GM08714 (cell line): ENCODE measurements at regions not wholly inside any gene's neighbourhood (a gene's known extent, or its start where the extent isn't known, plus 50 kb on each side); places are given as distances from the start of the nearest gene placed in this dataset.

ENCODE experiments used
- H3K4me3 ChIP-seq: fragments of 200-500 bp; sonication (Bioruptor generic); 2 replicates; pipeline ENCODE4 v1.5.1; 2014; ENCODE audit warnings: mild to moderate bottlenecking, low read length, inconsistent platforms
- ZNF274 ChIP-seq: IDR thresholded peaks from 2 replicates; pipeline ENCODE4 v1.6.1; 2012; ENCODE audit warnings: mild to moderate bottlenecking, low read depth, low read length

GRCh38 chr5:159695741-159696294, 220.5 kb upstream of the ADRA1B start:
- TF ChIP-seq ZNF274, result no peak
- no peak overlapping the region for H3K4me3 ChIP-seq

GRCh38 chr5:159697530-159697929, 218.8 kb upstream of the ADRA1B start:
- TF ChIP-seq ZNF274, result no peak
- no peak overlapping the region for H3K4me3 ChIP-seq

- H3K4me3 ChIP-seq, result no peak overlapping the region
- TF ChIP-seq ZNF274, result no peak
Measured at GRCh38 chr5:159698322-159698721, 218.0 kb upstream of the ADRA1B start.

- TF ChIP-seq ZNF274, result no peak
- no peak overlapping the region for H3K4me3 ChIP-seq
Measured at GRCh38 chr5:159700016-159700415, 216.3 kb upstream of the ADRA1B start.

- H3K4me3 ChIP-seq, result no peak overlapping the region
- TF ChIP-seq ZNF274, result no peak
Measured at GRCh38 chr5:159702301-159702700, 214.0 kb upstream of the ADRA1B start.

- TF ChIP-seq ZNF274, result no peak
- H3K4me3 ChIP-seq, result no peak overlapping the region
Measured at GRCh38 chr5:159702826-159703225, 213.5 kb upstream of the ADRA1B start.

- H3K4me3 ChIP-seq, result no peak overlapping the region
- TF ChIP-seq ZNF274, result no peak
Measured at GRCh38 chr5:159704160-159704559, 212.1 kb upstream of the ADRA1B start.

- TF ChIP-seq ZNF274, result no peak
- no peak overlapping the region for H3K4me3 ChIP-seq
Measured at GRCh38 chr5:159705948-159706347, 210.3 kb upstream of the ADRA1B start.

GRCh38 chr5:159708090-159708489, 208.2 kb upstream of the ADRA1B start:
- TF ChIP-seq ZNF274, result no peak
- H3K4me3 ChIP-seq, result no peak overlapping the region

GRCh38 chr5:159712672-159713071, 203.6 kb upstream of the ADRA1B start:
- no peak overlapping the region for H3K4me3 ChIP-seq
- TF ChIP-seq ZNF274, result no peak

- no peak for TF ChIP-seq ZNF274
- H3K4me3 ChIP-seq, result no peak overlapping the region
Measured at GRCh38 chr5:159713254-159713653, 203.0 kb upstream of the ADRA1B start.

- no peak for TF ChIP-seq ZNF274
- H3K4me3 ChIP-seq, result no peak overlapping the region
Measured at GRCh38 chr5:159713773-159714172, 202.5 kb upstream of the ADRA1B start.

GRCh38 chr5:159725475-159725874, 190.8 kb upstream of the ADRA1B start:
- no peak overlapping the region for H3K4me3 ChIP-seq
- TF ChIP-seq ZNF274, result no peak

GRCh38 chr5:159727167-159727566, 189.1 kb upstream of the ADRA1B start:
- no peak overlapping the region for H3K4me3 ChIP-seq
- TF ChIP-seq ZNF274, result no peak

- TF ChIP-seq ZNF274, result no peak
- no peak overlapping the region for H3K4me3 ChIP-seq
Measured at GRCh38 chr5:159730285-159730684, 186.0 kb upstream of the ADRA1B start.

GRCh38 chr5:159732220-159732619, 184.1 kb upstream of the ADRA1B start:
- no peak for TF ChIP-seq ZNF274
- H3K4me3 ChIP-seq, result no peak overlapping the region
